ENCODE measurements at regions not wholly inside any gene's neighbourhood (a gene's known extent, or its start where the extent isn't known, plus 50 kb on each side); places are given as distances from the start of the nearest gene placed in this dataset.

DNA sequence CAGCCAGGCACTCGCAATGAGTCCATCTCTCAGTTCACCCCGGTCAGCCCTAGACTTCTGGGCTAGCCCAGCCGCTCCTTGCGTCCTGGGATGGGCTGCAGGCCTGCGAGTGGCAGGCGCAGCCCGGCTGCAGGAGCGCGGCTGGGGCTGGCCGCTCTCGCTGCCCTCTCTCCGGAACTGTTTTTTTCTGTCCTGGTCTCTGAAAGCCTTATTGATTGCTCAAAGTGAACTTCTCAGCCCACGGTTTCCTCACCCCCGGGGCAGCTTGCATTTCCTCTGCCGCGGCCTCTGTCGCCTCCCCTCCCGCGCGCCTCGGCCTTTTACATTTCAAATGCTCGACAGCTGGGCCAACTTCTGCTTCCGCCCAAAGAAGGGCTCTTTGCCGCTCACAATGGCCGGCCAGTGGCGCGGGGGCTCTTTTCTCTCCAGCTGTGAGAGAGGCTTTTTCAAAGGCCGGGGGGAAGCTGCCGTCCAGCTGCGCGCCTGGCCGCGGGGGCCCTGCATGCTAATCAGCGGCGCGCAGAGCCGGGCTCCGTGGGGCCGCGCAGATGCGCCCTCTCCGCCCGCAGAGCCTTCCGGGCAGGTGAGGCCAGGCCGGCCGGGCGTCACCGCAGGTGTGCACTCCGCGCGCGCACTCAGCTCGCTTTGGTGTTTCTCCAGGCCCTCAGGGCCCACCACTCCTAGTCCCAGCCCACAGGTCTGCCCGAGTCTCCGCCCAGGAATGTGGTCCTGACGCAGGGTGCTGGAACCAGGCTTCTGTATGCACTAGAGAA lies 513.8 kb downstream of the RNF144A start:
- TF ChIP-seq CTCF (IDR thresholded peaks at IDR 0.05; ENCODE audit: low read depth, low read length, poor library complexity, severe bottlenecking) = no peak
- no peak for TF ChIP-seq EZH2phosphoT487 (IDR thresholded peaks at IDR 0.05; ENCODE audit: borderline replicate concordance, low read length)

Measured in DOHH2 (cell line).